ENCODE measurements at regions not wholly inside any gene's neighbourhood (a gene's known extent, or its start where the extent isn't known, plus 50 kb on each side); places are given as distances from the start of the nearest gene placed in this dataset.
"Not testable (repeated sequence)": the region's sequence is repeated elsewhere in the genome, so short reads cannot be mapped to it uniquely, and the experiment has no call there.

DNA sequence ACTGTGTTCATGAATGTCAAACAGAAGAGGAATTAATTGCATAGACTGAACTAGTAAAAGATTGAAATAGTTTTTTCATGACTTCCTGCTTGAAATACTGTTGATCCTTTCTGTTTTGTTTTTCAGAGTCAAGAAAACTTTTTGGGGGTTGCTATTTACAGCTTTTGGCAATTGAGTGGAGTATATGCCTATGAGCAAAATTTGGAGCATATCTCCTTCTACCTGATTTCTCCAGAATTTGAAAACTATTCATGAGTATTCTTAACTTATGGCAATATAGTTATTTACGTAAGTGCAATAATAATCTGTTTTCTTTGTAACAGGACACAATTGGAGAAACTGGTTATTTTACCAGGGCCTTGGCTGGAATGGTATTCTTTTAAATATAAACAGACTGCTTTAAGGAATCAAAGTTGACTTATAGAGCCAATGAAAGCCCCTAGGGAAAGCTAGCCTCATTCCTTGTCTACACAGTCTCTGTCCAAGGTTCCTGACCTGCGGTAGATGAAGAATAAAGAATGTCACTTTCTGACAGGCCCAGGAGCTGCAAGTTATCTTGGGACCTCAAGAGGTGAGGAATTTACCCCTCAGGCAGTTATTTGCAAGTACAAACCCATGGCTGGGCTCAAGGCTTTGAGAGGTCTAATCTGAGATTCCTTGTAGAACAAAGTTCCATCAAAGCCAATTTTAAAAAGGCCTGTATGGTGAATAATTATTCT lies 193.5 kb upstream of the NDUFV2 start:
- H3K4me3 ChIP-seq (ENCODE audit: low read depth, low read length): no peak overlapping the region
- TF ChIP-seq, protein P1, sequence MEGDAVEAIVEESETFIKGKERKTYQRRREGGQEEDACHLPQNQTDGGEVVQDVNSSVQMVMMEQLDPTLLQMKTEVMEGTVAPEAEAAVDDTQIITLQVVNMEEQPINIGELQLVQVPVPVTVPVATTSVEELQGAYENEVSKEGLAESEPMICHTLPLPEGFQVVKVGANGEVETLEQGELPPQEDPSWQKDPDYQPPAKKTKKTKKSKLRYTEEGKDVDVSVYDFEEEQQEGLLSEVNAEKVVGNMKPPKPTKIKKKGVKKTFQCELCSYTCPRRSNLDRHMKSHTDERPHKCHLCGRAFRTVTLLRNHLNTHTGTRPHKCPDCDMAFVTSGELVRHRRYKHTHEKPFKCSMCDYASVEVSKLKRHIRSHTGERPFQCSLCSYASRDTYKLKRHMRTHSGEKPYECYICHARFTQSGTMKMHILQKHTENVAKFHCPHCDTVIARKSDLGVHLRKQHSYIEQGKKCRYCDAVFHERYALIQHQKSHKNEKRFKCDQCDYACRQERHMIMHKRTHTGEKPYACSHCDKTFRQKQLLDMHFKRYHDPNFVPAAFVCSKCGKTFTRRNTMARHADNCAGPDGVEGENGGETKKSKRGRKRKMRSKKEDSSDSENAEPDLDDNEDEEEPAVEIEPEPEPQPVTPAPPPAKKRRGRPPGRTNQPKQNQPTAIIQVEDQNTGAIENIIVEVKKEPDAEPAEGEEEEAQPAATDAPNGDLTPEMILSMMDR (IDR thresholded peaks at IDR 0.05; ENCODE audit: control insufficient read depth, extremely low read depth, insufficient read depth): no peak
- no peak for DNase-seq (ENCODE audit: low read depth)

DNA sequence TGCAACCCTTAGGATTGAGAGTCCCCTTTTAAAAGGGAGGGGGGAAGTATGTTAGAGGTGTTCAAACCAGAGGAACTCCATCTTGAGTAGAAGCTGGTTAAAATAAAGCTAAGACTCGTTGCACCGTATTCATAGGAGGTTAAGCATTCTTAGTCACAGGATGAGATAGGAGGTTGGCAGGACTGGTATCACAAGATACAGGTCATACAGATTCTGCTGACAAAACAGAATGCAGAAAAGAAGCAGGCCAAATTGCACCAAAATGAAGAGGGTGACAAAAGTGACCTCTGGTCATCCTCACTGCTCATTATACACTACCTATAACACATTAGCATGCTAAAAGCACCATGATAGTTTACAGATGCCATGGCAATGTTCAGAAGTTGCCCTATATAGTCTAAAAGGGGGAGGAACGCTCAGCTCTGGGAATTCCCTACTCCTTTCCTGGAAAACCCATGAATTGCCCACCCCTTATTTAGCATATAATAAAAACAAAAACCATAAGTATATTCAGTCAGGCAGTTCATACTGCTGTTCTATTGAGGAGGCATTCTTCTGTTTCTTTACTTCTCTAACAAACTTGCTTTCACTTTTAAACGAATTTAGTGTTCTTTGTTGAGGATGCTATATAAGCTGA lies 192.2 kb upstream of the NDUFV2 start:
- DNase-seq (ENCODE audit: low read depth): no peak
- H3K4me3 ChIP-seq (ENCODE audit: low read depth, low read length): no peak overlapping the region
- TF ChIP-seq, protein P1 (IDR thresholded peaks at IDR 0.05; ENCODE audit: control insufficient read depth, extremely low read depth, insufficient read depth): no peak

DNA sequence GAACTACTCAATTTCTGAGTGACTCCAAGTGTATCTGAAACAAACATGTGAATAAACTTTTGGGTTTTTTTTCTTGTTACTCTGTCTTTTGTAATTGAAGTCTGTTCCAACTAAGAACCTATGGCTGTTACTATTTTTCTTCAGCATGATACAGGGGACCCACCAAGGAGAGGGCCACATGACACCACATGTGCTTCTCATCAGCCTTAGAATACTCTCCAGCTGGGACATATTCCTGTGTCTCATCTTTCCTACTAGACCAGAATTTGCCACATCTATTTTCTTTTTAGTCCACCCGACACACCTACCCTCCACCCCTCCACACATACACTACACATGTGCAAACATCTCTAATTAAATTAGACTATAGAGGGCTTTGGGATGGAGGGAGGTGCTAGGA lies 191.7 kb upstream of the NDUFV2 start:
- TF ChIP-seq, protein P1 (IDR thresholded peaks at IDR 0.05; ENCODE audit: control insufficient read depth, extremely low read depth, insufficient read depth): no peak
- DNase-seq (ENCODE audit: low read depth): no peak
- H3K4me3 ChIP-seq (ENCODE audit: low read depth, low read length): no peak overlapping the region

DNA sequence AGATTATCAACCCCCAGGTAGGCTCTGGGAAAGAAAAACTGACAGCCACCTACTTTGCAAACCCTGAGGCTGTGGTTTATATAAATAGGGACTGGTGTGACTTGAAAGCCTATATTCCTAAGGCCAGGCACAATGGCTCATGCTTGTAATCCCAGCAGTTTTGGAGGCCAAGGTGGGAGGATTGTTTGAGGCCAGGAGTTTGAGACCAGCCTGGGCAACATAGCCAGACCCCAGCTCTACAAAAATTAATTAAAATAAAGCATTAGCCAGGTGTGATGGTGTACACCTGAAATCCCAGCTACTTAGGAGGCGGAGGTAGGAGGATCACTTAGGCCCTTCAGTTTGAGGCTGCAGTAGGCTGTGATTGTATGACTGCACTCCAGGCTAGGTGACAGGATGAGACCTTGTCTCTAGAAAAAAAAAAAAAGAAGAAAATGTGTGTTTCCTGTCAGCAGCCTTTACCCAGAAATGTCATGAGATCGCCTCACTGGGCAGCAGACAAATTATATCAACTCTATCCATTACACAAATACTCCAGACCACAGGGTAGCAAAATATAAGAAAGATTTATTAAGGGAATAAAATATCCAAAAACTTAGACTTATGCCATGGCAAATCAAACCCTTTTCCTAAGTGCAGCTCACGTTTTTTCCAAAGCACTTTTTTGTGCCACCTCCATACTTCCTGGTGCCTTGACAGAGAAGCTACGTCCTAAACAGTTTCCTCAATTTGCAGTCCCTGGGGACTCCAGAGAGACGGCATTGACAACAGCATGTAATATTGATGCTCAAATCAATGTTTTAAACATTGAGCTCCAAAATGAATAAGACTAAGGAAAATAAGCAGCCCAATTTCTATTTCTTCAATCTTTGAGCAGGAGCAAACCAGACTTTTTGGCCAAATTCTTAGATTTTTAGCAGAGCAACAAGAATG lies 190.8 kb upstream of the NDUFV2 start:
- no peak for DNase-seq (ENCODE audit: low read depth)
- H3K4me3 ChIP-seq (ENCODE audit: low read depth, low read length): no peak overlapping the region
- TF ChIP-seq, protein P1 (IDR thresholded peaks at IDR 0.05; ENCODE audit: control insufficient read depth, extremely low read depth, insufficient read depth): no peak

DNA sequence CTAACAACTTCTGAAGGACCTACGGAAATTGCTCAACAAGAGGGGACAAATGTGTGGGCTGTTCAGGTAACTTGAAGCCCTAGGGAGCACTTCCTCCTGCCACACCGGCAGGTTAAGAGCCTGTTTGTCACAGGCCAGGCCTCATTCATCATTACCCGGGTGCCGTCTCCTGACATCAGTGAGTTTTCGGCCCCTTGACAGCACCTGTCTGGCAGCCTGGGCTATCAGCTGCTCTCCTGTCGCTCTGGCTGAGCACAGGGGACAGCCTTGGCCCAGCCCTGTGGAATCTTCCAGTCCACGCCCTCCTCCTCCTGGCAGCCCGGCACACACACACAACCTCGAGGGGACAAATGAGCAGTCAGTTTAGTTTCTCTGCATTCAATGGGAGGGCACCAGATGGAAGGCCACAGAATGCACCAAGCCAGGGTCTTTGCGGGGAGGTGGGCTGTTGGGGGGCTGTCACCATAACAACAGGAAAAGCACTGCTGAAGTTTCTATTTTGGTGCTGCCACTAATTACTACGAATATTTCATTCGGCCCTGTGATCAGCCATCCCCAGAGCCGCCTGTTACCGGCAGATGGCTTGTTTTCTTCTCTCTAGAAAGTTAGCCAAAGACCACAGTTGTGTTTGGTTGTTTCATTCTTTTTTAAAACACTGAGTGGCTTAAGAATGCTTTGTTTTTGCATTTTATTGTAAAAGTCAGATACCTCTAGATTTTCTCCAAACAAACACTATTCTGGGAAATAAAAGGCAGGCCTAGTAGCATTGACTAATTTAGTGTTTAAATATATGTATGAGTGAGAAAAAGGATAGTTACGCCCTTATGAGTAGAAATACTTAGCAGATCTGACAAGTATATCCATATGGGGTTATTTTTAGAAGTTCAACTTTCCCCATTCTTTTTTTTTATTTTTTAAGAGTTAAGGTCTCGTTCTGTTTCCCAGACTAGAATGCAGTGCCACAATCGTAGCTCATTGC lies 189.9 kb upstream of the NDUFV2 start:
- H3K4me3 ChIP-seq (ENCODE audit: low read depth, low read length): no peak overlapping the region
- no peak for DNase-seq (ENCODE audit: low read depth)
- TF ChIP-seq, protein P1 (IDR thresholded peaks at IDR 0.05; ENCODE audit: control insufficient read depth, extremely low read depth, insufficient read depth): no peak

DNA sequence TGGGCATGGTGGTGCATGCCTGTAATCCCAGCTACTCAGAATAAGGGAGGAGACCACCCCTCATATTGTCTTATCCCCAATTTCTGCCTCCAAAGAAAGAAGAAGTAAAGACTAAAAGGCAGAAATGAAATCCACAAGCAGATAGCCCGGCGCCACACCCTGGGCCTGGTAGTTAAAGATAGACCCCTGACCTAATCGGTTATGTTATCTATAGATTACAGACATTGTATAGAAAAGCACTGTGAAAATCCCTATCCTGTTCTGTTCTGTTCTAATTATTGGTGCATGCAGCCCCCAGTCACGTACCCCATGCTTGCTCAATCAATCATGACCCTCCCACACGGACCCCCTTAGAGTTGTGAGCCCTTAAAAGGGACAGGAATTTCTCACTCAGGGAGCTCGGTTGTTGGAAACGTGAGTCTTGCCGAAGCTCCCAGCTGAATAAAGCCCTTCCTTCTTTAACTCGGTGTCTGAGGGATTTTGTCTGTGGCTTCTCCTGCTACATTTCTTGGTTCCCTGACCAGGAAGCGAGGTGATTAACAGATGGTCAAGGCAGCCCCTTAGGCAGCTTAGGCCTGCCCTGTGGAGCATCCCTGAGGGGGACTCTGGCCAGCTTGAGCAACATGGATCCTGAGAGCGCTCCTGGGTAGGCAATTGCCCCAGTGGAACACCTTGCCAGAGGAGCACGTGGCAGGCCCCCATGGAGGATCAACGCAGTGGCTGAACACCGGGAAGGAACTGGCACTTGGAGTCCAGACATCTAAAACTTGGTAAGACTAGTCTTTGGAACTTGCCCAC lies 188.7 kb upstream of the NDUFV2 start:
- H3K4me3 ChIP-seq (ENCODE audit: low read depth, low read length); DNase-seq (ENCODE audit: low read depth): not testable (repeated sequence)

DNA sequence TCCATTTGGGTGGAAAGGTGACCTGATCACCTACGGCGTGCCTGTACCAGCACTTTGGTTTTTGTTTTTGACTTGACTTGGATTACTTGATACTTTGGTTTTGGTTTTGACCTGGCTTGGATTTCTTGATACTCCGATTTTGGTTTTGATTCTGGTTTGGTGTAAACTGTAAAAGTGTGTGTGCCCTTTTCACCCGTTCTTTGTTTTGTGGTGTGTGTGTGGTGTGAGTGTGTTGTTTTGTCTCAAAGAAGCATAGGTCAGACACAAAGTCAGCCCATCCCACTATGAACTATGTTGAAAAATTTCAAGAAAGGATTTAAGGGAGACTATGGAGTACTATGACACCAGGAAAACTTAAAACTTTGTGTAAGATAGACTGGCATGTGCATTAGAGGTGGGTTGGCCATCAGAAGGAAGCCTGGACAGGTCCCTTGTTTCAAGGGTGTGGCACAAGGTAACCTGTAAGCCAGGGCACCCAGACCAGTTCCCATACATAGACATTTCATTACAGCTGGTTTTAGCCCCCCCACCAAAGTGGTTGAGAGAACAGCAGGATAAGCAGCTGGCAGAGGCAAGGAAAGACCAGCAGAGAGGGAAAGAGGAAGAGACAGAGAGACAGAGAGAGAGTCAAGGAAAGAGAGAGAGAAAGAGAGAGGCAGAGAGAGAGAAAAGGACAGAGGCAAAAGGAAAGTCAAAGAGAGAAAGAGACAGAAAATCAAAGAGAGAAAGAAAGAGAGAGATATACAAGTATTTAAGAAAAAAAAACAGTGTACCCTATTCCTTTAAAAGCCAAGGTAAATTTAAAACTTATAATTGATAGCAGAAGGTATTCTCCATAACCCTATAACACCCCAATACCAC lies 187.9 kb upstream of the NDUFV2 start:
- not testable (repeated sequence) for DNase-seq (ENCODE audit: low read depth); H3K4me3 ChIP-seq (ENCODE audit: low read depth, low read length)

Measured in LNCaP clone FGC (cell line).